ENCODE measurements at regions not wholly inside any gene's neighbourhood (a gene's known extent, or its start where the extent isn't known, plus 50 kb on each side); places are given as distances from the start of the nearest gene placed in this dataset.
A peak's percentile ranks its signal among the peaks of the same experiment; 100 is the strongest.
"Not testable (repeated sequence)": the region's sequence is repeated elsewhere in the genome, so short reads cannot be mapped to it uniquely, and the experiment has no call there.

GRCh38 chr5:126053630-126054029 lies 369.6 kb upstream of the GRAMD2B start:
- Mint-ChIP-seq H3K4me3 (no peak overlapping the region), H3K27me3 (ENCODE audit: low read depth) (no peaks in the 10 kb centered on the region), H3K27ac (ENCODE audit: unreplicated experiment) (no peak overlapping the region), H3K9me3 (peaks cover 6% of the 10 kb centered on the region), H3K36me3 (ENCODE audit: low read depth) (no peaks in the 10 kb centered on the region), H3K4me1 (peaks cover 35% of the 10 kb centered on the region)
- no peak for DNase-seq (ENCODE audit: low read depth, low spot score)
- TF ChIP-seq CTCF (conservative IDR thresholded peaks at IDR 0.05), result no peak

- no peak for DNase-seq (ENCODE audit: low read depth, low spot score)
- Mint-ChIP-seq H3K4me1 (peaks cover 35% of the 10 kb centered on the region), H3K9me3 (peaks cover 10% of the 10 kb centered on the region), H3K27me3 (ENCODE audit: low read depth) (no peaks in the 10 kb centered on the region), H3K27ac (ENCODE audit: unreplicated experiment) (peak overlapping the region; percentile 20), H3K4me3 (no peak overlapping the region), H3K36me3 (ENCODE audit: low read depth) (no peaks in the 10 kb centered on the region)
- TF ChIP-seq CTCF (conservative IDR thresholded peaks at IDR 0.05), result no peak
Measured at GRCh38 chr5:126054577-126055347, 368.4 kb upstream of the GRAMD2B start.

DNA sequence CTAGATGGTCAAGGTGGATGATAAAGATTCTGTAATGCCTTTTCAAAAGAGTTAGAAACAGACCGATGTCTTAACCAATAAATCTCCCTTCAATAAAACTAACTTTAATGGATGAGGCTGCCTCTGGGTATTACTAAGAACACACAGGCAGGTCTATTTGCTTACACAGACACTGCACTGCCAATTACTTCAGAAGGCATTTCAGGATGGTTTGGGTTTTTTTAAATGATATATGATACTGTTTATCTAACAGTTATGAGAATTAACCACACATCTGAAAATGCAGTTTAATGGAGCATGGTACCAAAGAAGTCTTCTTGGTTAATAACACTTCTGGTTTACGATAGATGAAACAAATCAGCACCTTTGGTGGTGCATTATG lies 367.9 kb upstream of the GRAMD2B start:
- H3K27ac Mint-ChIP-seq (ENCODE audit: unreplicated experiment), result no peak overlapping the region
- no peak overlapping the region for H3K4me3 Mint-ChIP-seq
- TF ChIP-seq CTCF (conservative IDR thresholded peaks at IDR 0.05), result no peak
- no peaks in the 10 kb centered on the region for H3K27me3 Mint-ChIP-seq (ENCODE audit: low read depth)
- H3K36me3 Mint-ChIP-seq (ENCODE audit: low read depth), result no peaks in the 10 kb centered on the region
- H3K9me3 Mint-ChIP-seq, result peaks cover 10% of the 10 kb centered on the region
- peaks cover 35% of the 10 kb centered on the region for H3K4me1 Mint-ChIP-seq
- no peak for DNase-seq (ENCODE audit: low read depth, low spot score)

GRCh38 chr5:126056352-126056751 lies 366.9 kb upstream of the GRAMD2B start:
- H3K4me1 Mint-ChIP-seq, result peaks cover 35% of the 10 kb centered on the region
- no peaks in the 10 kb centered on the region for H3K27me3 Mint-ChIP-seq (ENCODE audit: low read depth)
- H3K9me3 Mint-ChIP-seq, result peaks cover 10% of the 10 kb centered on the region
- H3K27ac Mint-ChIP-seq (ENCODE audit: unreplicated experiment), result peak overlapping the region; percentile 82
- H3K36me3 Mint-ChIP-seq (ENCODE audit: low read depth), result no peaks in the 10 kb centered on the region
- no peak overlapping the region for H3K4me3 Mint-ChIP-seq
- DNase-seq (ENCODE audit: low read depth, low spot score), result no peak
- TF ChIP-seq CTCF (conservative IDR thresholded peaks at IDR 0.05), result no peak

DNA sequence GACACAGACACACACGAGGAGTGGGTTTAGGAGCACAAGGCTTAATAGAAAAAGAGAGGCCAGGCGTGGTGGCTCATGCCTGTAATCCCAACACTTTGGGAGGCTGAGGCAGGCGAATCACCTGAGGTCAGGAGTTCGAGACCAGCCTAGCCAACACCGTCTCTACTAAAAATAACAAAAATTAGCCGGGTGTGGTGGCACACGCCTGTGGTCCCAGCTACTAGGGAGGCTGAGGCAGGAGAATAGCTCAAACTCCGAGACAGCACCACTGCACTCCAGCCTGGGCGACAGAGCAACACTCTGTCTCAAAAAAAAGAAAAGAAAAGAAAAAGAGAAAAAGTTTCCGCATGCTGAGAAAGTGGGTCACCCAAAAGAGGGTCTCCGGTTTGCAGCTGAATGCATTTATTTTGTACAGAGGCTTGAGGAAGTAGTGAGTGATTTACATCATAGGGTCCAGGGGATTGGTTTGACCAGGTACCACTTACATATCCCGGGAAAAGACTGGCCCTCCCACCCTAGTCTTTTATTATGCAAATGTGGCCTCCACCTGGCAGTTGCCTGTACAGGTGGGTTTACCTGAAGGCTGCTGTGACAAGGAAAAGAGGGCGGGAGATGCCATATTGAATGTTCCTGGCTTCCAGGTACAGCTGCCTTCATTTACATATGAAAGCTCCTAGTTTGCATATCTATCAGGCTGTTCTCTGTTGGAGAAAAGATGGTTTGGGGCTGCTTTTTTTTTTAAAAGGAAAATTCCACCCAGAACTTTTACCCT lies 366.2 kb upstream of the GRAMD2B start:
- Mint-ChIP-seq H3K27me3 (ENCODE audit: low read depth) (no peaks in the 10 kb centered on the region), H3K27ac (ENCODE audit: unreplicated experiment) (no peak overlapping the region), H3K36me3 (ENCODE audit: low read depth) (no peaks in the 10 kb centered on the region), H3K4me3 (no peak overlapping the region), H3K9me3 (peaks cover 10% of the 10 kb centered on the region), H3K4me1 (peaks cover 35% of the 10 kb centered on the region)
- DNase-seq (ENCODE audit: low read depth, low spot score), result no peak
- TF ChIP-seq CTCF (conservative IDR thresholded peaks at IDR 0.05), result no peak

DNA sequence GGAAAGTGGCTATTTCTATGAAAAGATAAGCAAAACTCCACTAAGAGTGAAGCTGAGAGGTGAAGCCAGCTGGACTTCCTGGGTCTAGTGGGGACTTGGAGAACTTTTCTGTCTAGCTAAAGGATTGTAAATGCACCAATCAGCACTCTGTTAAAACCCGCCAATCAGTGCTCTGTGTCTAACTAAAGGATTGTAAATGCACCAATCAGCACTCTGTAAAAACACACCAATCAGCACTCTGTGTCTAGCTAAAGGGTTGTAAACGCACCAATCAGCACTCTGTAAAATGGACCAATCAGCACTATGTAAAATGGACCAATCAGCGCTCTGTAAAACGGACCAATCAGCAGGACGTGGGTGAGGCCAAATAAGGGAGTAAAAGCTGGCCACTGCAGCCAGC lies 364.8 kb upstream of the GRAMD2B start:
- not testable (repeated sequence) for H3K9me3 Mint-ChIP-seq; DNase-seq (ENCODE audit: low read depth, low spot score); H3K27me3 Mint-ChIP-seq (ENCODE audit: low read depth); H3K4me3 Mint-ChIP-seq; H3K36me3 Mint-ChIP-seq (ENCODE audit: low read depth); H3K27ac Mint-ChIP-seq (ENCODE audit: unreplicated experiment)
- H3K4me1 Mint-ChIP-seq, result peaks cover 35% of the 10 kb centered on the region

All from neural crest cell (in vitro differentiated cells).